ENCODE measurements at regions not wholly inside any gene's neighbourhood (a gene's known extent, or its start where the extent isn't known, plus 50 kb on each side); places are given as distances from the start of the nearest gene placed in this dataset.

- H3K4me3 ChIP-seq (ENCODE audit: low read depth, low read length) = no peak overlapping the region
- DNase-seq (ENCODE audit: low read depth) = no peak
- no peak for TF ChIP-seq CTCF (IDR thresholded peaks at IDR 0.05; ENCODE audit: control insufficient read depth, extremely low read depth, insufficient read depth)
Measured at GRCh38 chr1:5485436-5485835, 506.8 kb downstream of the NPHP4 start.

GRCh38 chr1:5484451-5485165 is 507.6 kb downstream of the NPHP4 start:
- no peak for DNase-seq (ENCODE audit: low read depth)
- no peak for TF ChIP-seq CTCF (IDR thresholded peaks at IDR 0.05; ENCODE audit: control insufficient read depth, extremely low read depth, insufficient read depth)
- H3K4me3 ChIP-seq (ENCODE audit: low read depth, low read length) = no peak overlapping the region

- H3K4me3 ChIP-seq (ENCODE audit: low read depth, low read length) = no peak overlapping the region
- no peak for DNase-seq (ENCODE audit: low read depth)
- TF ChIP-seq CTCF (IDR thresholded peaks at IDR 0.05; ENCODE audit: control insufficient read depth, extremely low read depth, insufficient read depth) = no peak
Measured at GRCh38 chr1:5481889-5482288, 510.3 kb downstream of the NPHP4 start.

- H3K4me3 ChIP-seq (ENCODE audit: low read depth, low read length) = no peak overlapping the region
- no peak for DNase-seq (ENCODE audit: low read depth)
- no peak for TF ChIP-seq CTCF (IDR thresholded peaks at IDR 0.05; ENCODE audit: control insufficient read depth, extremely low read depth, insufficient read depth)
Measured at GRCh38 chr1:5480906-5481305, 511.3 kb downstream of the NPHP4 start.

- TF ChIP-seq CTCF (IDR thresholded peaks at IDR 0.05; ENCODE audit: control insufficient read depth, extremely low read depth, insufficient read depth) = no peak
- H3K4me3 ChIP-seq (ENCODE audit: low read depth, low read length) = no peak overlapping the region
Measured at GRCh38 chr1:5479876-5480646, 512.2 kb downstream of the NPHP4 start.

GRCh38 chr1:5478961-5479360 is 513.3 kb downstream of the NPHP4 start:
- TF ChIP-seq CTCF (IDR thresholded peaks at IDR 0.05; ENCODE audit: control insufficient read depth, extremely low read depth, insufficient read depth) = no peak
- H3K4me3 ChIP-seq (ENCODE audit: low read depth, low read length) = no peak overlapping the region
- DNase-seq (ENCODE audit: low read depth) = no peak

More at GRCh38 chr1:5479876-5480646, 512.2 kb downstream of the NPHP4 start:
- no peak for DNase-seq (ENCODE audit: low read depth)
